GM21390 (cell line): ENCODE measurements at regions not wholly inside any gene's neighbourhood (a gene's known extent, or its start where the extent isn't known, plus 50 kb on each side); places are given as distances from the start of the nearest gene placed in this dataset.

ENCODE experiments used
- ATAC-seq: cut with Tn5 transposase; IDR thresholded peaks from one replicate; pipeline ENCODE4 v1.9.1; 2021; ENCODE audit not compliant: unreplicated experiment

DNA sequence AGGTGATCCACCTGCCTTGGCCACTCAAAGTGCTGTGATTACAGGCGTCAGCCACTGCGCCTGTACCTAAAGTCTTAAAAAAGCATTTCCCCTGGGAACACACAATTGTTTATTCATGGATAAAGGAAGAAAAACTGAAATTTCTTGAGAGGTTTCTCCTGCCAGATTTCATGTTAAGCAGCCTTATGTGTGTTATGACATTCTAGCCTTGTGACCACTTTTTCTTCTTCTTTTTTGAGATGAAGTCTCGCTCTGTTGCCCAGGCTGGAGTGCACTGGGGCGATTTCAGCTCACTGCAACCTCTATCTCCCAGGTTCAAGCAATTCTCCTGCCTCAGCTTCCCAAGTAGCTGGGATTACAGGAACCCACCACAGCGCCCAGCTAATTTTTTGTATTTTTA, 57.8 kb upstream of the PLAC8 start:
- no peak for ATAC-seq

DNA sequence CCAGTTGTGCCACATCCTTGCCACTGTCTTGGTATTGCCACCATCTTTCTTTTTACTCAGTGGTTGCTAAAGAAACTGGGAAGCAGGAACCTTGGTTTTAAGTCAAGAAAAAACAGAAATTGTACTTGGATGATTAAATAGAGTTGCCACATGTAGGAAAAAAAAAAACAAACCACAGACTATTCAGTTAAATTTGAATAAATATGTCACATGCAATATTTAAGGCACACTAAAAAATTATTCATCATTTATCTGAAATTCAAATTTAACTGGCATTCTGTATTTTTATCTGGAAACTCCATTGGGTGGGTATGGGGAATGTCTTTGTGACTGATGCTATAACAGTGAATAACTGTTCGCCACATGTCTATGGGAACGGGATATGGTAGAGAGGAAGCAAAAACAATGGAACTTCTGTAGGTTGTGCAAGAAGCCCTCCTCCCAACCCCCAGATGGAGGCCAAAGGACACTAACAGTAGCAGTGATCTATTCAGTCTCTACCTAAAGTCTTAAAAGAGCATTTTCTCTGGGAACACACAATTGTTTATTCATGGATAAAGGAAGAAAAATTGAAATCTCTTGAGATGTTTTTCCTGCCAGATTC, 57.0 kb upstream of the PLAC8 start:
- ATAC-seq: no peak

DNA sequence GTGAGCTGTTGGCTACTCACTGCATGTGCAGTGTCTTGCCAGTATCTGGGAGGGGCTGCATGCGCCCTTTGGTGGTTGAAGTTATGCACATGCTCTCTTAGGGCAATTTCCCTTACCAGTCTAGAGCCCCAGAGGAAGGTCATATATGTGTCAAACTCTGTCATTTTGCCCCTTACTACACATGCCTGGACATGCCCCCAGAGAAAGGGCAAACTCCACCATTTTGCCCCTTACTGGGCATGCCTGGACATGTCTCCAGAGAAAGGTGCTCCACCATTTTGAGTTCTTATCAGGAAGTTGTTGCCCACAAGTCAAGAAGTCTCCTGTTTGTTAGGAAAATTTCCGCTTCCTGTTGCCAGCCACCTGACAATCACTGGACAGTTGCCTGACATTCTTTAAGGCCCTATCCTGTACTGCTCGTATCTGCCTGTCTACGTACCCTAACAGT, 56.4 kb upstream of the PLAC8 start:
- no peak for ATAC-seq
